ENCODE measurements at regions not wholly inside any gene's neighbourhood (a gene's known extent, or its start where the extent isn't known, plus 50 kb on each side); places are given as distances from the start of the nearest gene placed in this dataset.

DNA sequence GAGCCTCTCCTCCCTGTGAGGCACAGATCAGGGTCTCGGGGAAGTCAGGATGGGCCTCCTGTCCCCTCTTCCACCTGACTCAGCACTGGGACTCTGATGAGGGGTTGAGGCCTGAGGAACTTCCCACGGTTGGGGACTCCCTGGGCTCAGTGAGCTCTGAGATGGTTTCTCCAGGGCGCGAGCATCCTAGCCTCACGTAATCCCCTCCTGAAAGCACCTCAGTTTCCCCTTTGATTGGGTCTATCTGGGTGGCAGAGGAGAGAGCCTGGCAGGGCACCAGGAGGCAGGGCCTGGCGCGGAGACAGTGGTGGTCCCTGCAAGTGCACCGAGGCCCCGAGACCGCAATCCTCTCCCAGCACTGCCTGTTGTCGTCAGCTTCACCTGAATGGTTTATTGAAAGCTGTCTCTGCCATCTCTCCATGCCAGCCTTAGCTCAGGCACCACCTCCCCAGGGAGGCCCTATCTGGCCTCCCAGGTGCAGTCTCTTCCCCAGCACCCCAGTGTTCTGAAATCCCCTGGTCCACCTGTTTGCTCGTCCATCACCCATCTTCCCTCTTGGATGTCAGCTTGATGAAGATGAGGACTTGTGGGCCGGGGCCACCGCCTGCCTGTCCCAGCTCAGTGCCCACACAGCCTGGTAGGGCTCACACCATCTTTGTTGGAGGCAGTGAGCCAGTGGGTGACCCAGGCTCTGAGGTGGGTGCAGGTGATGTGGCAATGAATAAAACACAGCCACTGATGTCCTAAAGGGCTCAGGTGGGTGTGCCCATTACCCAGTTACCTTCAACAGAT lies 52.2 kb upstream of the PCSK6 start:
- TF ChIP-seq, protein P1, sequence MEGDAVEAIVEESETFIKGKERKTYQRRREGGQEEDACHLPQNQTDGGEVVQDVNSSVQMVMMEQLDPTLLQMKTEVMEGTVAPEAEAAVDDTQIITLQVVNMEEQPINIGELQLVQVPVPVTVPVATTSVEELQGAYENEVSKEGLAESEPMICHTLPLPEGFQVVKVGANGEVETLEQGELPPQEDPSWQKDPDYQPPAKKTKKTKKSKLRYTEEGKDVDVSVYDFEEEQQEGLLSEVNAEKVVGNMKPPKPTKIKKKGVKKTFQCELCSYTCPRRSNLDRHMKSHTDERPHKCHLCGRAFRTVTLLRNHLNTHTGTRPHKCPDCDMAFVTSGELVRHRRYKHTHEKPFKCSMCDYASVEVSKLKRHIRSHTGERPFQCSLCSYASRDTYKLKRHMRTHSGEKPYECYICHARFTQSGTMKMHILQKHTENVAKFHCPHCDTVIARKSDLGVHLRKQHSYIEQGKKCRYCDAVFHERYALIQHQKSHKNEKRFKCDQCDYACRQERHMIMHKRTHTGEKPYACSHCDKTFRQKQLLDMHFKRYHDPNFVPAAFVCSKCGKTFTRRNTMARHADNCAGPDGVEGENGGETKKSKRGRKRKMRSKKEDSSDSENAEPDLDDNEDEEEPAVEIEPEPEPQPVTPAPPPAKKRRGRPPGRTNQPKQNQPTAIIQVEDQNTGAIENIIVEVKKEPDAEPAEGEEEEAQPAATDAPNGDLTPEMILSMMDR (conservative IDR thresholded peaks at IDR 0.05 in 1 of 2, IDR thresholded peaks at IDR 0.05 in 1 of 2; ENCODE audit: low read depth in 1 of 2, low read length in 2 of 2) = no peak
- no peak for TF ChIP-seq EZH2 (IDR thresholded peaks at IDR 0.05; ENCODE audit: low read length, missing control alignments)
